Retinal pigment epithelial cell (primary cell): ENCODE measurements at regions not wholly inside any gene's neighbourhood (a gene's known extent, or its start where the extent isn't known, plus 50 kb on each side); places are given as distances from the start of the nearest gene placed in this dataset.
"Not testable (repeated sequence)": the region's sequence is repeated elsewhere in the genome, so short reads cannot be mapped to it uniquely, and the experiment has no call there.

Experiments
- DNase-seq: peaks from one replicate; pipeline ENCODE4 v3.0.0-alpha.2; 2010; ENCODE audit warnings: low read depth
- H3K4me3 ChIP-seq: 2 replicates; pipeline ENCODE4 v1.5.1; 2011; ENCODE audit warnings: mild to moderate bottlenecking, low read length, control low read depth, moderate library complexity
- TF ChIP-seq, protein P1 (sequence below): conservative IDR thresholded peaks from 2 replicates; pipeline ENCODE4 v1.5.1; 2011; ENCODE audit warnings: low read depth, low read length, control low read depth, inconsistent platforms

DNA sequence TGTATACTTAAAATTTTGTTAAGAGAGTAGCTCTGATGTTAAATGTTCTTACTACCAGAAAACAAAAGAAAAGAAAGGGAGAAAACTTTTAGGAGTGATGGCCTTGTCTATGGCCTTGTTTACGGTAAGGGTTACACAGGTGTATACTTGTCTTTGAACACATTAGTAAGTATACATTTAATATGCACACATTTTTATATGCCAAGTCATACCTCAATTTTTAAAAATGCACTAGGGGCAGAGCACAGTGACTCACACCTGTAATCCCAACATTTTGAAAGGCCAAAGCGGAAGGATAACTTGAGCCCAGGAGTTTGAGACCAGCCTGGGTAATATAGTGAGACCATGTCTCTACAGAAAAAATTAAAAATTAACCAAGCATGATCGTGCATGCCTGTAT, 166.7 kb upstream of the SNX2 start:
- TF ChIP-seq, protein P1, sequence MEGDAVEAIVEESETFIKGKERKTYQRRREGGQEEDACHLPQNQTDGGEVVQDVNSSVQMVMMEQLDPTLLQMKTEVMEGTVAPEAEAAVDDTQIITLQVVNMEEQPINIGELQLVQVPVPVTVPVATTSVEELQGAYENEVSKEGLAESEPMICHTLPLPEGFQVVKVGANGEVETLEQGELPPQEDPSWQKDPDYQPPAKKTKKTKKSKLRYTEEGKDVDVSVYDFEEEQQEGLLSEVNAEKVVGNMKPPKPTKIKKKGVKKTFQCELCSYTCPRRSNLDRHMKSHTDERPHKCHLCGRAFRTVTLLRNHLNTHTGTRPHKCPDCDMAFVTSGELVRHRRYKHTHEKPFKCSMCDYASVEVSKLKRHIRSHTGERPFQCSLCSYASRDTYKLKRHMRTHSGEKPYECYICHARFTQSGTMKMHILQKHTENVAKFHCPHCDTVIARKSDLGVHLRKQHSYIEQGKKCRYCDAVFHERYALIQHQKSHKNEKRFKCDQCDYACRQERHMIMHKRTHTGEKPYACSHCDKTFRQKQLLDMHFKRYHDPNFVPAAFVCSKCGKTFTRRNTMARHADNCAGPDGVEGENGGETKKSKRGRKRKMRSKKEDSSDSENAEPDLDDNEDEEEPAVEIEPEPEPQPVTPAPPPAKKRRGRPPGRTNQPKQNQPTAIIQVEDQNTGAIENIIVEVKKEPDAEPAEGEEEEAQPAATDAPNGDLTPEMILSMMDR = no peak
- DNase-seq = no peak
- H3K4me3 ChIP-seq = no peak overlapping the region

DNA sequence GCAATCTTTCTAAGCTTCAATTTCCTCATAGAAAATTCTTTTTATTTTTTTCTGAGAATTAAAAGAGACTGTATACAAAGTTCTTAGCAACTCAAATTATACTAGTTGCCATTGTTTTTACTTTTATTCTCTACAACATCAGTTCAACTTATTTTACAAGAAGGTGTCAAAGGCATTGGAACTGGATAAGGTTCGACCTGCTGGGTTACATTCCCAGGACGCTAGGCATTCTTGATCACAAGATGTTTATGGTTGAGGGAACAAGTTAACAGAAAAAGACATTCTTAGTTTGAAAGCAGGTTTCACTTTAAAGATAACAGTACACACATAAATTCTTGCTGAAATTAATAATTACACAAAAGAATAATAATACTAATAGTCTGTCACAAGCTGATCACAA, 163.5 kb upstream of the SNX2 start:
- DNase-seq = peak; percentile 22
- no peak overlapping the region for H3K4me3 ChIP-seq
- TF ChIP-seq, protein P1 = no peak

DNA sequence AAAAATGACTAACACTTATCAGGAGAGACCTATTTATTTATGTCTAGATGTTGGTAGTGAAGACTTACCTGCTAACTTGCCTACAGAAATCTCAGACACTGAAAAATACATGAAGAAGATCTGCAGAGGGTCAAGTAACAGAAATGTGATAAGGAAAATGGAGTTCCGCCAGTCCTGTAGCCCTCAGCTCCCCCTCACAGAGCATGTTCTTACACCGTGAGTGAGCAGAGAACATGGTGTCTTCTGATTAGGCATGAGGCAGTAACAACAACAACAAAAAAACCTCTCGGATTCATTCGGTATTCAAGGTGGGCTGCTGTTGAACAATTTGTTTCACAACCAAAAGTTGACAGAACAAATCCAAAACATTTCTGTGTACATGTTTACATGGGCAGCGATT, 162.0 kb upstream of the SNX2 start:
- DNase-seq = no peak
- TF ChIP-seq, protein P1 = no peak
- no peak overlapping the region for H3K4me3 ChIP-seq

DNA sequence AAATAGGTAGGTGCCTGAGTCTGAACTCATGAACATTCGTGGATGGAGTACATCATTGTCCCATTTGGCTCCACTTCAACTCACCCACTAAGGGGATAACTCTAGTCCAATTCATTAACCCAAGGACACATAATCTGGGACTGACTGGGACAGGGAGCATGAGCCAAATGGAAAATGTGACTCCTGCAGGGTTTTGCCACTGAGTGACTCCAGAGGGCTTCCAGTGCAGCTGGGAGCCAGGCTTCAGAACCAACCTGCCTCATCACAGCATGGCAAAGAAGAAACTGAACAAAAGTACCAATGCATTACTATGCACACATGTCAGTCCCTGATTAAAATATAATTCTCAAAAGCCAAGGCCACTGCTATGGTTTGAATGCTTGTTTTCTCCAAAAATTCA, 159.7 kb upstream of the SNX2 start:
- no peak for DNase-seq
- no peak overlapping the region for H3K4me3 ChIP-seq
- TF ChIP-seq, protein P1 = no peak

DNA sequence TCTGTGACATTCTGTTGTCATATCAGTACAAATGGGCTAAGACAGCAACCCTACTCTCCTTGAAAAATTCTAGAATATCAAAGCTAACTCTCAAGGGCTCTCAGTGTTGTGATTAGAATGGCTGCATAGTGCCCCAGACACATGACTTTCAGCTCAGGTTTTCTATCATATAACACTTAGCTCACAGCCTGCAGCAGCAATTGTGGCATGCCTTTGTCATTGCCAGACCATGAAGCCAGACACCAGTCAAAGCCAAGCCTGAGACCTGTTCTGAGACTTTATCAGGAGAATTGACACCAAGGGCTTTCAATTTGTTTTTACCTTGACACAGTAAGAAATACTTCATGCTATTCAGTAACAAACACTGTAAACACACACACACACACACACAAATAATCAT, 159.0 kb upstream of the SNX2 start:
- DNase-seq = no peak
- H3K4me3 ChIP-seq = no peak overlapping the region
- TF ChIP-seq, protein P1 = no peak

DNA sequence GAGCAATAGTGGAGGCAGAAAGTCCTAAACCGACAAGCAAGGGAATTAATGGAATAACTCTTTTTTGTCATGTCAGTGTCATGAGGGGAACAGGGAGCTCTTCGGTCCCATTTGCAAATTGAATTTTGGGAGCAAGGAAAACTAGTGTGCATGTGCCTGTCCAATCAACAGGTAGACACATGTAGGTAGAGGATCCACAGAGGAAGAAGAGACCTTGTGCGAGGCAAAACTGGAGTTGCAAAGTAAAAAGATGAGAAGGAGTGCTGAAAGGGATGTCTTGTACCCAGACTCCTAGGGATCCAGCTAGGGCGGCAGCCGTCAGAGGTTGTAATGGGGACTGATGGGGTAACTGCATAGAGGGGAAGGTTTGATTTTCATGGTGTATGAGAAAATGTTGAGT, 156.8 kb upstream of the SNX2 start:
- H3K4me3 ChIP-seq, DNase-seq: not testable (repeated sequence)

DNA sequence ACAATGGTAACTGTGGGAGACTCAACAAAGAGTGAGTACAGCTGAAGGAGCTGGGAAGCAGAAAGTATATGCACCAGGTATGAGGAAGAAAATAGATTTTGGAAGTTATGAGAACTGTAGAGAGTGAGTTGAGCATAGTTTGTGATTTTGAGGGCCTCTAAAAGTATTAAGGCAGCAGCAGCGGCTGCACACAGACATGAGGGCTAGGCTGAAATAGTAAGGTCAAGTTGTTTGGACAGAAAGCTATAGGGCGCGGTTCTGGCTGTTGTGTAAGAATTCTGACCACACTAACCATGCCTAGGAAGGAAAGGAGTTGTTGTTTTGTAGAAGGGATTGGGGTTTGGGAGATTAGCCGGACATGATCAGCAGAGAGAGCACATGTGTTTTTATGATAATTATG, 154.1 kb upstream of the SNX2 start:
- not testable (repeated sequence) for H3K4me3 ChIP-seq, DNase-seq

DNA sequence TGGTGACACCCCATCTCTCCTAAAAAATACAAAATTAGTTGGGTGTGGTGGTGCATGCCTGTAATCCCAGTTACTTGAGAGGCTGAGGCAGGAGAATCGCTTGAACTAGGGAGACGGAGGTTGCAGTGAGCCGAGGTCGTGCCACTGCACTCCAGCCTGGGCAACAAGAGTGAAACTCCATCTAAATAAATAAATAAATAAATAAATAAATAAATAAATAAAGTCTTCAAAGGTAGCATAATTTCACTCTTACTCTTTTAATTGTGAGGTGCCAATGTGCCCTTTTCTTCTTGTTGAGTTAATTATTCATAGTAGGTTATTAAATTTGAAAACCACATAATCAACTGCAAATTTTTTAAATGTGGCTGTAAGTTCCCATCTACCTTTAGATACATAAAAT, 146.2 kb upstream of the SNX2 start:
- DNase-seq, H3K4me3 ChIP-seq: not testable (repeated sequence)

DNA sequence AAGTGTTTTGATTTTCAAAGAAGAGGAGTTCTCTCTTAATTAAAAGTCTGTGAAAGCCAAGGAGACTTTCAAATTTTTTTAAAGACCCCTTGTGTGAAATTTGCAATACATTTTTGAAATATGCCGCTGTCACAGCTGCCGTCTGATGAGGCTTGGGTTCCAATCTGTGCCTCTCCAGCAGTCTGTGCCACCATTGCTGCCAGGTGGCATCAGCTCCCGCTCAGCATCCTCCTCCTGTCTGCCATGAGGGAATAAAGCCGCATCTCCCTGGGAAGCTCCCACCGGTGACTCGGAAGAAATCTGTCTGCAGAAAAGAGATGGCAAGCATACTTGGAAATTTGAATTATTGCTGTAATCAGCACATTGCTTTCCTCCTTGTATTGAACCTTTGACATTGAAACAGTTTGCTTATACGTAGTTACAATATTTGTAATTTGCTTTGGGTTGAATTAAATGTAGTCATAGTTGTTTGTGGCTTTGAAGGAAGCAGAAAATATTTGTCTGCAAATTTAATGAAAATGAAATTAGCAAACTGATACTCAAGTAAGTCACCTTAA, 145.7 kb upstream of the SNX2 start:
- no peak overlapping the region for H3K4me3 ChIP-seq
- TF ChIP-seq, protein P1 = no peak
- no peak for DNase-seq
